ENCODE measurements at regions not wholly inside any gene's neighbourhood (a gene's known extent, or its start where the extent isn't known, plus 50 kb on each side); places are given as distances from the start of the nearest gene placed in this dataset.

DNA sequence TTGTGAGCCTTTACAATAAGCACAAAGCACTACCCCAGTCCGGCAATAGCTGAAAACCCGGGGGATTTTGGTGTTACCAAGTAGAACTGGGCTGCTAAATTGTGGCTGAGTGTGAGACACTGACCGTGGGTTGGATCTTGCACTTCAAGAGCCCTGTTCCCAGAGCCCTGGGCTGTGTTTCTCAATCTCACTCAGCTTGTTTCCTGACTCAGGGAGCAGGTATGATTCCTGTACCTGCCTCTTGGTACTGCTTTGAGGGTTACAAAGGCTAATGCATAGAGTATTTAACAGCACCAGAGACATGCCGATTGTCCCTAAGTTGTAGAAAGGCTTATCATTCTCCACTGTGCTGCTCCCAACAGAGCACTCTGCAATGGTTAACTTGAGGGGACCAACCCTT, 134.6 kb downstream of the TEX36 start:
- no peak for TF ChIP-seq EZH2 (IDR thresholded peaks at IDR 0.05; ENCODE audit: borderline replicate concordance, insufficient read depth, low read depth, low read length, poor library complexity, severe bottlenecking)
- TF ChIP-seq, protein P1, sequence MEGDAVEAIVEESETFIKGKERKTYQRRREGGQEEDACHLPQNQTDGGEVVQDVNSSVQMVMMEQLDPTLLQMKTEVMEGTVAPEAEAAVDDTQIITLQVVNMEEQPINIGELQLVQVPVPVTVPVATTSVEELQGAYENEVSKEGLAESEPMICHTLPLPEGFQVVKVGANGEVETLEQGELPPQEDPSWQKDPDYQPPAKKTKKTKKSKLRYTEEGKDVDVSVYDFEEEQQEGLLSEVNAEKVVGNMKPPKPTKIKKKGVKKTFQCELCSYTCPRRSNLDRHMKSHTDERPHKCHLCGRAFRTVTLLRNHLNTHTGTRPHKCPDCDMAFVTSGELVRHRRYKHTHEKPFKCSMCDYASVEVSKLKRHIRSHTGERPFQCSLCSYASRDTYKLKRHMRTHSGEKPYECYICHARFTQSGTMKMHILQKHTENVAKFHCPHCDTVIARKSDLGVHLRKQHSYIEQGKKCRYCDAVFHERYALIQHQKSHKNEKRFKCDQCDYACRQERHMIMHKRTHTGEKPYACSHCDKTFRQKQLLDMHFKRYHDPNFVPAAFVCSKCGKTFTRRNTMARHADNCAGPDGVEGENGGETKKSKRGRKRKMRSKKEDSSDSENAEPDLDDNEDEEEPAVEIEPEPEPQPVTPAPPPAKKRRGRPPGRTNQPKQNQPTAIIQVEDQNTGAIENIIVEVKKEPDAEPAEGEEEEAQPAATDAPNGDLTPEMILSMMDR (IDR thresholded peaks at IDR 0.05): no peak
- no peaks in the 10 kb centered on the region for H3K4me1 ChIP-seq (ENCODE audit: control insufficient read depth in 2 of 2, insufficient read depth in 2 of 2, low read length in 2 of 2)
- H3K9me3 ChIP-seq (ENCODE audit: control extremely low read depth in 1 of 3, control insufficient read depth in 2 of 3, insufficient read depth in 1 of 3, low read length in 2 of 3): peaks cover 0 to 9% (median 0%) of the 10 kb centered on the region in 3 donors
- no peaks in the 10 kb centered on the region for H4K20me1 ChIP-seq (ENCODE audit: control insufficient read depth, insufficient read depth, low read length, poor library complexity, severe bottlenecking)
- no peaks in the 10 kb centered on the region for H3K27me3 ChIP-seq (replicated peaks in 1 of 4; ENCODE audit: control extremely low read depth in 1 of 4, control insufficient read depth in 3 of 4, insufficient read depth in 4 of 4, low read length in 3 of 4)
- no peak overlapping the region for H3K9ac ChIP-seq (ENCODE audit: low read length)
- H3K36me3 ChIP-seq (replicated peaks in 1 of 2; ENCODE audit: control extremely low read depth in 1 of 2, control insufficient read depth in 1 of 2, extremely low read depth in 1 of 2, insufficient read depth in 2 of 2, low read length in 1 of 2): no peaks in the 10 kb centered on the region
- Mint-ChIP-seq H3K9me3 (ENCODE audit: insufficient read depth) (peaks cover 4% of the 10 kb centered on the region), H3K4me1 (no peaks in the 10 kb centered on the region), H3K4me3 (no peak overlapping the region), H3K27me3 (peaks cover 12% of the 10 kb centered on the region), H3K27ac (no peak overlapping the region)
- no peak overlapping the region for H2AFZ ChIP-seq (ENCODE audit: insufficient read depth, low read depth, low read length, poor library complexity, severe bottlenecking)
- H3K27ac ChIP-seq (ENCODE audit: low read length in 2 of 2): no peak overlapping the region
- DNase-seq (no peak), ATAC-seq (ENCODE audit: low read depth) (no peak)
- ChIA-PET POLR2A (no interaction called here), CTCF (no interaction called here)
- H3K4me3 ChIP-seq (ENCODE audit: control extremely low read depth in 1 of 5, extremely low read depth in 1 of 5, insufficient read depth in 1 of 5, low read depth in 2 of 5, low read length in 4 of 5): no peak overlapping the region
- intact Hi-C loops (cut with micrococcal nuclease): no loop called here
- H3K4me2 ChIP-seq (replicated peaks; ENCODE audit: low read depth, low read length, poor library complexity, severe bottlenecking): no peak overlapping the region
- WGBS (ENCODE audit: insufficient coverage): no CpG with 5 or more reads among the region's 4 CpGs
- H3K79me2 ChIP-seq (ENCODE audit: control insufficient read depth, insufficient read depth, low read length): no peaks in the 10 kb centered on the region

DNA sequence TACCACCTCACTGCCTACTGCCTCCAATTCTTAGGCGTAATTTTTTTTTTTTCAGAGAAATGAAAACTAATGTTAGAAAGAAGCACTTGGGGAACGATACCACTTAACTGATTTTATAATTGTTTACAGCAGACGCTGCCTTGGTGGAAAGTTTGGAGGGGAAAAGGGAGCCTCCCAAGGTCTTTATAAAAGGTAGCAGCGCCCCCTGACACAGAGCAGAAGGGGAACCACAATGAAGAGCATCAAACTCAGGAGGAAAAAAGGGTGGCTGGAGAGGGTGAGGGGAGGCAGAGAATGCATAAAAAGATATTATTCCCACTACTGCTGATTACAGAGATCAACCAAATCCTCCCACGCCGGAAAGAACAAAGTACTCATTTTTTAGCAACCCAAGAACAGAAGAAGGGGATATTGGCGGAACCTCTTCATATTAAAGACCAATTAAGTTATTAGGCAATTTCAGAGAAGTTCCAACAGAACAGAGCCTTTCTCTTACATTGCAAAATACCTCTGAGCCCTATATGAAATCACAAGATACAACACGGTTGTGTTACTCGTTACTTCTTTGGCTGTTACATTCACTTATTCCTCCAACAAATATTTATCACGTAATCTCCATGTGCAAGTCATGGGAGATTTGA, 135.8 kb downstream of the TEX36 start:
- peaks cover 8% of the 10 kb centered on the region for H3K27me3 Mint-ChIP-seq
- Histone ChIP-seq H3K36me3 (replicated peaks in 1 of 2; ENCODE audit: control extremely low read depth in 1 of 2, control insufficient read depth in 1 of 2, extremely low read depth in 1 of 2, insufficient read depth in 2 of 2, low read length in 1 of 2) (no peaks in the 10 kb centered on the region), H3K27me3 (replicated peaks in 1 of 4; ENCODE audit: control extremely low read depth in 1 of 4, control insufficient read depth in 3 of 4, insufficient read depth in 4 of 4, low read length in 3 of 4) (no peaks in the 10 kb centered on the region), H3K79me2 (ENCODE audit: control insufficient read depth, insufficient read depth, low read length) (no peaks in the 10 kb centered on the region), H3K4me2 (replicated peaks; ENCODE audit: low read depth, low read length, poor library complexity, severe bottlenecking) (no peak overlapping the region), H3K4me1 (ENCODE audit: control insufficient read depth in 2 of 2, insufficient read depth in 2 of 2, low read length in 2 of 2) (no peaks in the 10 kb centered on the region), H2AFZ (ENCODE audit: insufficient read depth, low read depth, low read length, poor library complexity, severe bottlenecking) (no peak overlapping the region), H3K27ac (ENCODE audit: low read length in 2 of 2) (no peak overlapping the region), H3K4me3 (ENCODE audit: control extremely low read depth in 1 of 5, extremely low read depth in 1 of 5, insufficient read depth in 1 of 5, low read depth in 2 of 5, low read length in 4 of 5) (no peak overlapping the region), H3K9me3 (ENCODE audit: control extremely low read depth in 1 of 3, control insufficient read depth in 2 of 3, insufficient read depth in 1 of 3, low read length in 2 of 3) (peaks cover 0 to 4% (median 0%) of the 10 kb centered on the region in 3 donors), H3K9ac (ENCODE audit: low read length) (no peak overlapping the region), H4K20me1 (ENCODE audit: control insufficient read depth, insufficient read depth, low read length, poor library complexity, severe bottlenecking) (no peaks in the 10 kb centered on the region)
- no peaks in the 10 kb centered on the region for H3K9me3 Mint-ChIP-seq (ENCODE audit: insufficient read depth)
- DNase-seq: no peak
- WGBS (ENCODE audit: insufficient coverage): 93% methylated on average over 3 of the region's 10 CpGs
- ChIA-PET POLR2A (no interaction called here), CTCF (no interaction called here)
- intact Hi-C loops (cut with micrococcal nuclease): no loop called here
- no peak for TF ChIP-seq EZH2 (IDR thresholded peaks at IDR 0.05; ENCODE audit: borderline replicate concordance, insufficient read depth, low read depth, low read length, poor library complexity, severe bottlenecking)
- TF ChIP-seq, protein P1 (IDR thresholded peaks at IDR 0.05): no peak
- H3K4me1 Mint-ChIP-seq: no peaks in the 10 kb centered on the region
- H3K4me3 Mint-ChIP-seq: no peak overlapping the region
- ATAC-seq (ENCODE audit: low read depth): no peak
- H3K27ac Mint-ChIP-seq: no peak overlapping the region

Measured in B cell (primary cell).